DMS 273 treated with DMSO at 0.1 percent for 48 hours (cell line): ENCODE measurements at regions not wholly inside any gene's neighbourhood (a gene's known extent, or its start where the extent isn't known, plus 50 kb on each side); places are given as distances from the start of the nearest gene placed in this dataset.

Source experiments
- DNase-seq: peaks from one replicate; lab custom pipeline; 2025; lab: John Stamatoyannopoulos, UW

DNA sequence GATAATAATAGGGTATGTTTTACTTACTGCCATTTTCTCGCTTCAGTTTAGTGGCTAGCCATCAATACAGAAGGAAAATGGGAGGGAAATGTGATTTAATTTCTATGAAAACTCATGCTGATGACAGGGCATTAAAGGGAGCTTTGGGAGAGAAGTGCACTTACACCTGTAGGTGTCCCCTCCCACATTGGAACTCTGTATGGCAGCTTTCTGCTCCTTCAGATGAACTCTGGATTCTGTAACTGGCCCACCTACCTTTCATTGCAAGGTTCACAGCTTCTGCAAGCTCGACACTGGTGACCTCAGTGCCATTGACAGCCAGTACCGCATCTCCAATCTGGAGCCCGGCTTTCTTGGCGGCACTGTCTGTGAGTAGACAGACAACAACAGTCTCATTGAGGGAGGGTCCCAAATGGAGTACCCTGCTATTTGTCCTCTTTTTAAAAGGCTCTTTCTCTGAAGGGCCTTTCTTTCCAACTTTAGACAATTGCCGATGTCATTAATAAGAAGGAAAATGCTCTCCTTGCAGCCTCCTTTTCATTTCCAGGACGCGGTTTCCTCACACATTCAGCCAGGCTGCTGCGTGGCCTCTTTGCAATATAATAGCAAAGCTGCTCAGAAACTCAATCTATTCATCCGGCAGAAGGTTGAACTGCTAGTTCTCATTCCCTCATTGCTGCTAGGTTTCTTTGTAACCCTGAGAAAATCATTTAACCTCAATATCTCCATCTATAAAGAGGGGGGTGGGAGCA lies 63.6 kb downstream of the NUDT12 start:
- no peak for DNase-seq

DNA sequence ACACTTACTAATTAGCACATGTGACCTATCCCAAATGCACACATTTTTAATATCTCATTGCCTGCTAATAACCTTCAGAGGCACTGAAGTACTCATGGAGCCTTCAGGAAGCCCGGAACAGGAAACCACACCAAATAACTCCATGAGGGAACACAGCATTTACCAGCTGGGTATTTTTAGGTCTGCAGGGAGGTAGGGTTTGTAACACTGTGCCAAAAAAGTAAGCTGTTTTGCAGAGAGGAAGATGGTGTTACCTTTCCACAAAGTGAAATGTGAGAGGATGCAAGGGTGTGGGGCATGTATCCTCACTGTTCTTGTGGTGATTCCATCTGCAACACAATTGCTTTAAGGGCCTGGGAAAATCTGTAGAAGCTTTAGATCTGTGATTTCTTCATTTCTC lies 64.4 kb downstream of the NUDT12 start:
- DNase-seq = no peak

- DNase-seq = no peak
These were observed 64.8 kb downstream of the NUDT12 start for GRCh38 chr5:103497781-103498180.

GRCh38 chr5:103490030-103490739 lies 72.4 kb downstream of the NUDT12 start:
- DNase-seq = no peak

DNA sequence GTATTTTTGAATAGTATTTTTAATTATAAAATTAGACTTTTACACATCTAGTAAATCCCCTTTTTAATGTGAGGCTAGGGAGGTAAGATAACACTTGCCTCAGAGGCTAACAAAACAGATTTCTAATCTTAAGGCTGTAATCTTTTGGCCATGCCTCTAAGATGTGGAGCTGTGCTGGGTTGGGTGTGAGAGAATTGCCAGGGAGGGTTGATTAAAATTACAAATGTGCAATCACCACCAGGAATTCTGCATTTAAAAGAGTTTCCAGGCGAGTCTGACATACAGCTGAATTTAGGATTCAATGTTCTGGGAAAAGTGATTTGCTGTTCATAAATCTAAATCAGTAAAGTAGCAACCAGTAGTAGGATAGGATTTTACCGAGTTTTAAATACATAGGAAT lies 73.3 kb downstream of the NUDT12 start:
- no peak for DNase-seq

DNA sequence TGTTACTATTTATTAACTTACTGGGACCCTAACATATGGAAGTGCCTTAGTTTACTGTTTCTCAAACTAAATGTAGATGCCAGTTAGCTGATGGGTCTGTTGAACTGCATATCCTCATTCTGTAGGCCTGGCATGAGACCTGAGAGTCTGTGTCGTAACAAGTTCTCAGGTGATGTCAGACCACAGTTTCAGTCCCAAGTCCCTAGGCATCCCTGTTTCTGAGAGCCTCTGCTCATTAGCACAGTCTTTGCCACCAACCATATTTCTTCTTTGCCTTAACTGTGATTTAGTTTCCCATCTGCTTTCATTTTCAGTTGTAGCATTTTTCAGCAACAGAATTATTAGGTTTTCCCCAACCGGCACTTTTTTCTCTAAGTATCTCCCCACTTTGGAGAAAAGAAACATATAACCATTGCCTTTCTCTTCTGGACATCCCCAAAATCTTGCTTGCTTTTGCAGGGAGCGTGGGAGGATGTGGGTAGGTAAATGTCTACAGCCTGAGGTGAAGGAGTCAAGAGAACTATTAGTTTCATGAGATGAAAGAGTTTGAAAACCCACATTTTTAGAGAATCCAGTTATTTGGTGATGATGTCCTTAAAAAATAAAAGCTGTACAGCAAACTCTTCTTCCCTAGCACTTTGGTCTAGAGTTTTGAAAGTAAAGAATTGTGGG lies 74.6 kb downstream of the NUDT12 start:
- no peak for DNase-seq

GRCh38 chr5:103487218-103487617 lies 75.4 kb downstream of the NUDT12 start:
- DNase-seq = no peak

- DNase-seq = no peak
These were observed 75.8 kb downstream of the NUDT12 start for GRCh38 chr5:103486739-103487138.

DNA sequence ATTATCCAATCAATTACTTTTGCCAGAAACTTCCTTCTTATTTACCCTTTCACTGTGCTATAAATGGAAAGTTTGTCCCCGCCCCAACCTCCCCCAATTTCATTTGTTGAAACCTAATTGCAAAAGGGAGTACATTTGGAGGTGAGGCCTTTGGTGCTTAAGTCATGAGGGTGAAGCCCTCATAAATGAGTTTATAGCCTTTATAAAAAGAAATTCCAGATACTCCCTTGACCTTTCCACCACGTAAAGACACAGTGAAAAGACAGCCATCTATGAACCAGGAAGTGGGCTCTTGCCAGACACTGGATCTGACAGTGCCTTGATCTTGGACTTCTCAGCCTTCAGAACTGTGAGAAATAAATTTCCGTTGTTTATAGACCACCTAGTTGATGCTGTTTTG lies 82.3 kb downstream of the NUDT12 start:
- no peak for DNase-seq

DNA sequence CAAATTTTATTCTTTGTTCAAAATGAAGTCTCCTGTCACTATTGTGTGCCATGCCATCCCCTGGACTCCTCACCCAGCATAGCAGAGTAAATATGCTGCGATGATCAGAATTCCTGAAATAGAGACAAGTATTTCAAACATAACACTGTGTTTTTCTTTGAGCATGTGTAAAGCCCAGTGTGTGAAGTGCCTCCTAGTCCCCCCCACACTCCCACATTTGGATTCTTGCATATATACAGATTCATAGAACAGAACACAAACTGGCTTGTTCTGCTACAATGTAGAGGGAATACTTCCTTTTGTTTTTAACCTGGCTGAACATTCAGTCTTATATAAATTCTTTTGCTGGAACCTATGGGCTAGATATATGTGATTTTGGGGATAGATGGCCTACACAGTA lies 84.9 kb downstream of the NUDT12 start:
- DNase-seq = no peak

GRCh38 chr5:103476811-103477210 lies 85.8 kb downstream of the NUDT12 start:
- no peak for DNase-seq

GRCh38 chr5:103475629-103476240 lies 86.9 kb downstream of the NUDT12 start:
- DNase-seq = no peak

DNA sequence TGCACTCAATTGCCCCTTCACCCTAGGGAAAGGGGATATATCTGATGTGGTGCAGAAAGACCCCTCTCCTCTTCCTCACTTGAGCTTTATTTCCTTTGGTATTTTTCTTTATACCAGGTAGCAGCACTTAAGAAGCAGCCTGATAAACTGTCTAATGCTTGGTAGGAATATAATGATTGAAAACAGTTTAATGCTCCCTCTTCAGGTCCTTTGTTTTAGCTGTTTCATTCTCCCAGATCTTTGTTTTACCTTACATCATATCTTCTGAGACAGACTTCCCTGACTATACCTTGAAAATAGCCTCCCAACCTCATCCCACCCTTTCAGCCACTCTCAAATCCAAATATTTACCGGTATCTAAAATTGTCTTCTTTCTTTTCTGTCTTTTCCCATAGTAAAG lies 87.9 kb downstream of the NUDT12 start:
- DNase-seq = no peak

DNA sequence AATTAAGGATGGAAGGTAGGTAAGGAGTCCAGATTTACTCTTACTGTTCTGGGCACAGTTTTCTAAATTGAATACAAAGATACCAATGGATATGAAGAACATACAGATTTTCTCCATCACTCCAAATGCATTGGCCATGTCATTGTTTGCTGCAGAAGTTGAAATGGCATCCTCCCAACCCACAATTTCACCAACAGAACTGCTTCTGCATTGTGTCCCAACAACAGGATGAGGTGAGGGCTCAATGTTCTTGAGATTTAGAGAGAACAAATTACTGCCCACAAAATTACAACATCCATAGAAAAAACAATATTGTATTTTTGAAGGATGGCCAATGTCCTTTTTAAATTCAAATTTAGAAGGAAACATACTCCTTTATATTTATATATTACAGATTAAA lies 88.9 kb downstream of the NUDT12 start:
- no peak for DNase-seq

DNA sequence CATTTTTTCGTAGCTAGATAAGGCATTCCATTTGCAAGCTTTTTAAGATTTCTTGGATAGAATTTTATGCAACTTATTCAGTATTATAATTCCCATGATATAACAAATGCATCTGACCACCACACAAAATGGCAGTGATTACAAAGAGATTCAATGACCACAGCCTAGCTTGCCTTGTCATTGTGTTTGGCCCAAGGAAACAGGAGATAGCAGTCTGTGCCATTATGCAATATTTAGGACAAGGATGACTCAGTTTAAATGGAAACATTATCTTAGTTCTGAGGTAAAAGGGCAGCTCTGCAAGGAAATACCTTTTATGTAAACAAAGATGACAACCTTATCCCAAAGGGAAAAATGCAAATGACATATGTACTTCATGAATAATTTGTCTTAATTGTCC lies 89.8 kb downstream of the NUDT12 start:
- DNase-seq = no peak

- DNase-seq = no peak
These were observed 90.3 kb downstream of the NUDT12 start for GRCh38 chr5:103472265-103472664.

DNA sequence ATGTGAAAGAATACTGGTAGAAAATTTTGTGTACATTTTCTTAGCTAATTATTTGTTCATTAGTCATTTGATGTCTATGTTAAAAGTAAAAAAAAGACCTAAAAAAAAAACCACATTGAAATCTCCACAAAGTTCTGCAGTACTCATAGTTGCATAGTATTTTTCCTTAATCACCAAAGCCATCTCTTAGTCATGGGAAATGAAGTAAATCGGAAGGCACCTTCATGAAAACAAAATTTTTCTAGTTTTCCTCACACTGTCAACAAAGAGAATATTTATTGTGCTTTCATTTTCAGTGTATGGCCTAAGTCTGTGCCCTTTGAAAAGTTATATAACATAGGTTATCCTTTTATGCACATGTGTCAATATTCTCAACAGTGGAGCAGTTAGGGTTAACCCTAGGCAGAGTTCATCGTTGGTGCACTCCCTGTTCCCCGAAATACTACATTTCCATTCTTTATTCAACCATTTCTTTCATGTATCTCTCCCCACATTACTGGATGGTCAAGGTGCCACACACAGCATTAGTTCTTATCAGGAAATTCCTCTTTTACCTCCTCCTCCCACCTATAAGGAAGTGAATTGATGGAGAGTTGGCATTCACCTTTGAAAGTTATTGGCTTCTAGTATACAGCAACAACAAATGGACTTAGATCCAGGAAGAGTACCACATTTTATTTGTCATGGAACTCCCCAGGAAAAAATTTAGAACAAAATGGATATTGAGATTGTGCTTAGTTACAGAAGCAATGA lies 93.1 kb downstream of the NUDT12 start:
- DNase-seq = no peak

DNA sequence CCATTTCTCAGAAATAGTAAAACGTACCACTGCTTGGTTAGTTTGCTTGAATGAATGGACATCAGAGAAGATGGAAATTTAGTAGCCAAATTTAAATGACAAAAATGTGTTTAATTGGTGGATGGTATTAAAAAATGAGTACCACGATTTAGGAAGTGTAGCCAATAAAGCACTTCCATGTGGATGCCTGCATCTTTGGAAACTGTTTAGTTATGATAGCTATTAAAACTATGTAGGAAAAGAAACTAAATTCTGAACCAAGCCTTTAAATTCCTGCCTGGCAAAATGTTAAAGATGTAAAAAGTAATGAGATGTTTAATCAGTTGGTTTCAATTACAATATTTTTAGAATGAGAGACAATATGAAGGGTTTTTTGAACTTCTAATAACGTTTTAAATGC lies 94.8 kb downstream of the NUDT12 start:
- DNase-seq = no peak

GRCh38 chr5:103466495-103466894 lies 96.1 kb downstream of the NUDT12 start:
- DNase-seq = no peak

GRCh38 chr5:103465891-103466290 lies 96.7 kb downstream of the NUDT12 start:
- DNase-seq = no peak

- DNase-seq = no peak
These were observed 97.6 kb downstream of the NUDT12 start for GRCh38 chr5:103464835-103465484.

DNA sequence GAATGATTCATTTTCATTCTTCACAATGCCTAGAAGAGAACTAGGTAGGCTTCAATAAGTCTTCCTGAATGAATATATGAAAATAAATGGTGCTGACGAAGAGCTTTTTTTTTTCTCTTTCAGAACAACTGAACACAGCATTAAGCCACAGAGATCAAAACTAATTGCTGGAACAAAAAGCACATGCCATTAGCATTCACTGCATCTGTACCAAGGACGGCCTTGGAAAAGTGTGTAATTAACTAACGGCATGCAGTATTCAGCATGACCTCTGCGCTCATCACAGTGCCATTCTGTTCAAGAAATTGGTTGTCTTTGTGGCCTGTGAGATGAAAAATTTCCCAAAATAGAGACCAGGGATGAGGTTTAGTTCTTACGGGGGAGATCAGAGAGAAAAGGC lies 99.3 kb downstream of the NUDT12 start:
- DNase-seq = no peak
